ENCODE measurements at regions not wholly inside any gene's neighbourhood (a gene's known extent, or its start where the extent isn't known, plus 50 kb on each side); places are given as distances from the start of the nearest gene placed in this dataset.
A peak's percentile ranks its signal among the peaks of the same experiment; 100 is the strongest.

DNA sequence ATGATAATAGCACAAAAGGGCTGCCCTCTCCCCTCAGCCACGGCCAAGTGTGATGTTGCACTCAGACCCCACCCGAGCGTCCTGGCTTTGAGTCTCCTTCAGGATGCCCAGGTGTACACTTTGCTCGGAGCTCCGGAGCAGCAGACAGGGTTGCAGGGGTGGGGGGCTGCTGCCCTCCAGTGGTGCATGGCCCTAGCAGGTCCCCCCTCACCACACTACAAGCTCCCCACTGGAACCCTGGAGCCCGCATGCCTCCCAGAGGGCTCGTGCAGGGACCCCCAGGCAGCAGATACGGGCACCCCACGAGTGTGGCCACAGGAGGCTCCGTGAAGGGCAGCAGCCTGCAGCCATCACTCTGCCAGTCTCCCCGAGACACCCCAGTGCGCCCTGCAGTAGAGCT, 69.9 kb upstream of the C14orf180 start:
- Histone ChIP-seq H3K4me3 (no peak overlapping the region), H3K4me2 (no peak overlapping the region), H3K4me1 (no peaks in the 10 kb centered on the region), H3K9me3 (no peaks in the 10 kb centered on the region), H3K27ac (no peak overlapping the region)
- ATAC-seq (no peak; a peak in 2 of 6 replicates), FAIRE-seq (no peak), DNase-seq (ENCODE audit: low read depth in 1 of 2, low spot score in 1 of 2) (no peak)
- 0 out of 5 replicates have a peak, but pooled peaks of 1 of the 2 experiments have one; percentile 20 for TF ChIP-seq RAD21 (conservative IDR thresholded peaks at IDR 0.05 in 1 of 2, IDR thresholded peaks at IDR 0.05 in 1 of 2)
- TF ChIP-seq MAFK (IDR thresholded peaks at IDR 0.05; ENCODE audit: partially characterized antibody): no peak
- POLR2A ChIA-PET: no interaction called here
- WGBS (ENCODE audit: missing lambda C conversion rate): 19% methylated on average over 8 of the region's 12 CpGs
- CTCF ChIA-PET: interaction anchor here (0.9 to 1.4 kb wide), 3 partner anchors 12 to 33 kb away, joined by 3 to 4 read pairs (median 3); no protein-coding TSS in a partner anchor

DNA sequence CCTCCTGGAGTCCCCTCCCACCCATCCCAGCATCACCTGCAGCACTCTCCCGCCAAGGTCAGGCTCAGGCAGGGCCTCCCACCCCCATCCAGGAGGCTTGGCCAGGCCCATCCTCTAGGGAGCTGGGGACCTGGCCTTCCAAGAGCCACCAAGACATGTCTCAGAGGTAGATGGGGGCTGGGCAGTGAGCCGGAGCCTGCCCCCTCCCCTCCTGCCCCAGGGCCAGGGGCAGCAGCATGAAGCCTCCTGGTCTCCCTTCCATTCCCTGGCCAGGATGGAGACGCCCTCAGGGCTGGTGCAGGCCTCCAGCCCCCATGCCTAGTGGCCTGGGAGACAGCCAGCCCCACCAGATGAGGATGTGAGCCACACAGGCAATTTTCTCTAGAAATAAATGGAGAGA, 69.3 kb upstream of the C14orf180 start:
- TF ChIP-seq JUN (IDR thresholded peaks at IDR 0.05) (no peak), CHD4 (IDR thresholded peaks at IDR 0.05; ENCODE audit: borderline replicate concordance) (no peak), CEBPB (IDR thresholded peaks at IDR 0.05) (no peak), TFCP2L1 (CRISPR knock-in tag; IDR thresholded peaks at IDR 0.05) (no peak), HOXA7 (CRISPR knock-in tag; IDR thresholded peaks at IDR 0.05) (no peak), GATA3 (IDR thresholded peaks at IDR 0.05; ENCODE audit: borderline replicate concordance) (no peak), POLR2AphosphoS2 (conservative IDR thresholded peaks at IDR 0.05; ENCODE audit: low read length) (no peak), TP53 (CRISPR knock-in tag; IDR thresholded peaks at IDR 0.05) (no peak), KDM1A (IDR thresholded peaks at IDR 0.05; ENCODE audit: low read depth) (no peak), KDM5A (IDR thresholded peaks at IDR 0.05) (no peak)
- no peak overlapping the region for H3K4me2 ChIP-seq
- ChIA-PET POLR2A (no interaction called here), CTCF (interaction anchor here (1.0 to 1.4 kb wide), 2 partner anchors 14 to 34 kb away, joined by 3 read pairs; no protein-coding TSS in a partner anchor)
- FAIRE-seq (no peak), DNase-seq (ENCODE audit: low read depth in 1 of 2, low spot score in 1 of 2) (no peak), ATAC-seq (no peak)
- H3K4me1 ChIP-seq: no peaks in the 10 kb centered on the region
- no peaks in the 10 kb centered on the region for H3K9me3 ChIP-seq
- 0% methylated on average over 1 of the region's 3 CpGs for WGBS (ENCODE audit: missing lambda C conversion rate)
- H3K27ac ChIP-seq: no peak overlapping the region
- no peak overlapping the region for H3K4me3 ChIP-seq

DNA sequence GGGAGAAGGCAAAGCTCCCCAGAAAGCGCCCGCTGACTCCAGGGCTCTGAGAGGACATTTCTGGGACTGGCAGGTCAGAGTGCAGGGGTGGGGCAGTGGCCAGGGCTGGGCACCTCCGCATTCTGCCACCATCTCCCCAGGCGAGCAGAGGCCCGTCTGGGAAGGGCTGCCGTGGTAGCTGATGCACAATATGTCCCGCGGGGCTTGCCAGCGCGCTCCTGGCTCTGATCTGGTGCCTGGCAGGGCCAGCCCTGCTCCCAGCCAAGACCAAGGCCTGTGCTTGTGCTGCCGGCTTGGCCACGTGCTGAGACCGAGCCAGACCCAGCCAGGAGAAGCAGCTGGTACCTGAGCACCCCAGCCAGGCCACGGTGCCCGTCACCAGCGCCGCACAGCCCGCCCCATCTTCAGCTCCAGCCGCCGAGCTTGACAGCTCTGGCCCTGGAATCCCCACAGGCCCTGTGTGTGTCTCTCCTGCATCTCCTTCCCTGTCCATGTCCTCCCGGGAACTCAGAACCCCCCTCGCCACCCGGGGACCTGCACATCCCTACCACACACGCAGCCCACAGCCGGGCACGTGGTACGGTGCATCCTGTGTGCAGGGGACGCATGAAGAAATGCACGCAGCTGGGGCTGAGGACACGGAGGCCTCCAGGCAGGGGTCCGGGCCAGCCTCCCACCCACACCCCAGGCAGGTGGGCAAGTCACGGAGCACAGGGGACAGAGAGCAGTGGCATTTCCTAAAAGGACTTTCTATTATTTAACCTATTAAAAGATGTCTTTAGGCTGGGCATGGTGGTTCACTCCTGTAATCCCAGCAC, 68.6 kb upstream of the C14orf180 start:
- no peak overlapping the region for H3K27ac ChIP-seq
- H3K4me1 ChIP-seq: no peaks in the 10 kb centered on the region
- H3K4me3 ChIP-seq: no peak overlapping the region
- WGBS (ENCODE audit: missing lambda C conversion rate): 49% methylated on average over 26 of the region's 32 CpGs
- DNase-seq (ENCODE audit: low read depth in 1 of 2, low spot score in 1 of 2) (no peak), FAIRE-seq (no peak), ATAC-seq (peak; percentile 17 to 41; a peak in 4 of 6 replicates)
- H3K9me3 ChIP-seq: peaks cover 1% of the 10 kb centered on the region; the same call in 1 of the 3 replicates
- ChIA-PET POLR2A (no interaction called here), CTCF (interaction anchor here (1.4 to 1.8 kb wide), 3 partner anchors 9 to 54 kb away, joined by 3 to 6 read pairs (median 4); no protein-coding TSS in a partner anchor)
- TF ChIP-seq EHMT2 (IDR thresholded peaks at IDR 0.05; ENCODE audit: low read depth): no peak
- TF ChIP-seq, protein P1, sequence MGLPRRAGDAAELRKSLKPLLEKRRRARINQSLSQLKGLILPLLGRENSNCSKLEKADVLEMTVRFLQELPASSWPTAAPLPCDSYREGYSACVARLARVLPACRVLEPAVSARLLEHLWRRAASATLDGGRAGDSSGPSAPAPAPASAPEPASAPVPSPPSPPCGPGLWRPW (IDR thresholded peaks at IDR 0.05): no peak
- H3K4me2 ChIP-seq: no peak overlapping the region

DNA sequence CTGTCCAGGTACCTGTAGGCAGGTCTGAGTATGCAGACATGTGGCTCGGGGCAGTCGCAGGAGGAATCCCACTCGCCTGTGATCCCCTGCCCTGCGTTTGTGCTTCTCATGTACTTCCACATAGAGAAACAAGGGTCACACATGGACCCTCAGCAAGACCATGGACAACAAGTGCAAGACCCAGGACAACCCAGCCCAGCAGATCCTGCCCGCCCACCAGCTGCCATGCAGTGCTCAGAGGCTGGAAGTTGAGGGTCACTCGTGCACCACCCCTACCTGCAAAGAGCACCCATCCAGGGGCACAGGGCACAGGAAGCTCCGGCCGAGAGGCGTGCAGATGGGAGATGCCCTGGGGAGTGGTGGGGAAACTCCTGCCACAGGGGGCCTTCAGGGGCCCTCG, 67.5 kb upstream of the C14orf180 start:
- POLR2A ChIA-PET: no interaction called here
- no peak for DNase-seq (ENCODE audit: low read depth in 1 of 2, low spot score in 1 of 2)
- CTCF ChIA-PET: interaction anchor here (1.5 to 1.8 kb wide), 4 partner anchors 10 to 418 kb away, joined by 3 to 6 read pairs (median 4); no protein-coding TSS in a partner anchor
- H3K4me2 ChIP-seq: no peak overlapping the region
- H3K4me3 ChIP-seq: no peak overlapping the region
- H3K9me3 ChIP-seq: peaks cover 12% of the 10 kb centered on the region
- WGBS (ENCODE audit: missing lambda C conversion rate): 21% methylated on average over 6 of the region's 10 CpGs
- no peak overlapping the region for H3K27ac ChIP-seq
- no peak for ATAC-seq
- TF ChIP-seq CHD2 (IDR thresholded peaks at IDR 0.05; ENCODE audit: low read length, partially characterized antibody): no peak
- TF ChIP-seq, protein P2, sequence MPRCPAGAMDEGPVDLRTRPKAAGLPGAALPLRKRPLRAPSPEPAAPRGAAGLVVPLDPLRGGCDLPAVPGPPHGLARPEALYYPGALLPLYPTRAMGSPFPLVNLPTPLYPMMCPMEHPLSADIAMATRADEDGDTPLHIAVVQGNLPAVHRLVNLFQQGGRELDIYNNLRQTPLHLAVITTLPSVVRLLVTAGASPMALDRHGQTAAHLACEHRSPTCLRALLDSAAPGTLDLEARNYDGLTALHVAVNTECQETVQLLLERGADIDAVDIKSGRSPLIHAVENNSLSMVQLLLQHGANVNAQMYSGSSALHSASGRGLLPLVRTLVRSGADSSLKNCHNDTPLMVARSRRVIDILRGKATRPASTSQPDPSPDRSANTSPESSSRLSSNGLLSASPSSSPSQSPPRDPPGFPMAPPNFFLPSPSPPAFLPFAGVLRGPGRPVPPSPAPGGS (IDR thresholded peaks at IDR 0.05): no peak
- TF ChIP-seq MAFK (IDR thresholded peaks at IDR 0.05; ENCODE audit: partially characterized antibody): no peak
- TF ChIP-seq FOXS1 (CRISPR knock-in tag; IDR thresholded peaks at IDR 0.05): no peak
- TF ChIP-seq FOSB (CRISPR knock-in tag; IDR thresholded peaks at IDR 0.05): no peak
- no peak for TF ChIP-seq EHF (CRISPR knock-in tag; IDR thresholded peaks at IDR 0.05)
- no peak for TF ChIP-seq FOSL2 (IDR thresholded peaks at IDR 0.05)
- no peak for TF ChIP-seq FOSL2 (CRISPR knock-in tag; IDR thresholded peaks at IDR 0.05)
- TF ChIP-seq NFE2L2 (conservative IDR thresholded peaks at IDR 0.05; ENCODE audit: low read length): no peak
- TF ChIP-seq ZFP36 (IDR thresholded peaks at IDR 0.05; ENCODE audit: borderline replicate concordance, partially characterized antibody): no peak
- TF ChIP-seq, protein P3, sequence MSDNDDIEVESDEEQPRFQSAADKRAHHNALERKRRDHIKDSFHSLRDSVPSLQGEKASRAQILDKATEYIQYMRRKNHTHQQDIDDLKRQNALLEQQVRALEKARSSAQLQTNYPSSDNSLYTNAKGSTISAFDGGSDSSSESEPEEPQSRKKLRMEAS (IDR thresholded peaks at IDR 0.05): no peak
- no peaks in the 10 kb centered on the region for H3K4me1 ChIP-seq
- FAIRE-seq: no peak

Data from A549 (cell line).